GM12878 (cell line): ENCODE measurements at regions not wholly inside any gene's neighbourhood (a gene's known extent, or its start where the extent isn't known, plus 50 kb on each side); places are given as distances from the start of the nearest gene placed in this dataset.

Experiments
- ATAC-seq: fragments of 200-7000 bp; cut with Tn5 transposase; 3 replicates; pipeline ENCODE4 v1.9.1; 2020; ENCODE audit warnings: mild to moderate bottlenecking, moderate library complexity
- BruUV-seq: library from RNA; stranded (reverse); fragments of 400-500 nt; replicated peaks from 2 replicates; lab custom pipeline; 2021; lab: Mats Ljungman, UMichigan
- CTCF ChIA-PET: fragments of 300-600 bp; sonication (Branson Sonifier 250); formaldehyde crosslinking; extraction: SDS; loops from one replicate; lab custom pipeline; 2021; ENCODE audit warnings: inconsistent platforms; lab: Yijun Ruan, JAX
- POLR2A ChIA-PET: fragments of 350-600 bp; formaldehyde crosslinking; extraction: SDS; loops from one replicate; lab custom pipeline; 2021; ENCODE audit warnings: inconsistent platforms; lab: Charles Lee
- RAD21 ChIA-PET: fragments of 300-600 bp; sonication (Branson Sonifier 250); formaldehyde crosslinking; loops from one replicate; lab custom pipeline; 2023; ENCODE audit warnings: antibody characterized with exemption; ENCODE audit not compliant: unreplicated experiment; lab: Charles Lee
- SMC1A ChIA-PET: fragments of 300-600 bp; sonication (Branson Sonifier 250); formaldehyde crosslinking; loops from one replicate; lab custom pipeline; 2023; ENCODE audit not compliant: unreplicated experiment, uncharacterized antibody; lab: Charles Lee
- DNase-seq: peaks from one replicate; pipeline ENCODE4 v3.0.0-alpha.2; 2011; ENCODE audit warnings: low read depth, low spot score
- FAIRE-seq: peaks from 3 replicates; lab custom pipeline; 2011; peaks lifted over from hg19 to GRCh38; lab: Jason Lieb, UNC
- H2AFZ ChIP-seq: 2 replicates; pipeline ENCODE4 v1.6.0; 2011; ENCODE audit warnings: low read depth, low read length, control low read depth; ENCODE audit not compliant: control insufficient read depth
- H3K27ac ChIP-seq: 2 replicates; pipeline ENCODE4 v1.5.1; 2011; ENCODE audit warnings: control low read depth; ENCODE audit not compliant: control insufficient read depth, insufficient read depth
- H3K27me3 ChIP-seq, 2 experiments: replicated peaks in 1 of 2; 2 replicates each; pipeline versions ENCODE4 v1.6.0 to v1.6.1; 2011; ENCODE audit warnings: low read length in 1 of 2; ENCODE audit not compliant: control insufficient read depth in 2 of 2, insufficient read depth in 2 of 2
- H3K36me3 ChIP-seq, 2 experiments: 2 replicates each; pipeline ENCODE4 v1.5.1; 2011; ENCODE audit warnings: low read length in 1 of 2; ENCODE audit not compliant: control insufficient read depth in 2 of 2, insufficient read depth in 2 of 2
- H3K4me1 ChIP-seq: 2 replicates; pipeline ENCODE4 v1.6.1; 2011; ENCODE audit warnings: mild to moderate bottlenecking, low read length, moderate library complexity, mixed read lengths; ENCODE audit not compliant: control insufficient read depth, insufficient read depth
- H3K4me2 ChIP-seq: 2 replicates; pipeline ENCODE4 v1.6.0; 2011; ENCODE audit warnings: control low read depth; ENCODE audit not compliant: control insufficient read depth, insufficient read depth
- H3K4me3 ChIP-seq: fragments of 200-600 bp; sonication (generic); 2 replicates; pipeline ENCODE4 v1.5.1; 2016
- H3K79me2 ChIP-seq: 2 replicates; pipeline ENCODE4 v1.6.0; 2011; ENCODE audit warnings: low read length; ENCODE audit not compliant: control insufficient read depth, insufficient read depth
- H3K9ac ChIP-seq: 2 replicates; pipeline ENCODE4 v1.8.0; 2011; ENCODE audit warnings: low read length, control low read depth, mixed read lengths; ENCODE audit not compliant: control insufficient read depth, insufficient read depth
- H3K9me3 ChIP-seq: replicated peaks from 3 replicates; pipeline ENCODE4 v1.5.1; 2011; ENCODE audit warnings: mild to moderate bottlenecking, low read length; ENCODE audit not compliant: control insufficient read depth, insufficient read depth
- H4K20me1 ChIP-seq: 2 replicates; pipeline ENCODE4 v1.6.0; 2011; ENCODE audit not compliant: control insufficient read depth, insufficient read depth
- ATF7 ChIP-seq: fragments of 450-650 bp; IDR thresholded peaks from 2 replicates; pipeline ENCODE4 v1.6.1; 2016; ENCODE audit warnings: low read depth, mild to moderate bottlenecking
- BCL11A ChIP-seq: IDR thresholded peaks from 2 replicates; pipeline ENCODE4 v1.6.1; 2011; ENCODE audit warnings: low read depth, low read length
- BRCA1 ChIP-seq: IDR thresholded peaks from 2 replicates; pipeline ENCODE4 v1.6.1; 2011; ENCODE audit warnings: low read depth, low read length, improper control_type of control experiment
- ETV6 ChIP-seq, 2 experiments: fragments of 450-650 bp in 1 of 2; IDR thresholded peaks in 1 of 2; conservative IDR thresholded peaks in 1 of 2; 2 replicates each; pipeline ENCODE4 v1.6.1; 2014; ENCODE audit warnings: antibody characterized with exemption in 1 of 2, borderline replicate concordance in 1 of 2, low read depth in 1 of 2, mild to moderate bottlenecking in 1 of 2, moderate library complexity in 1 of 2
- HCFC1 ChIP-seq: fragments of 150-350 bp; IDR thresholded peaks from 2 replicates; pipeline ENCODE4 v1.6.1; 2014; ENCODE audit warnings: low read length
- JUNB ChIP-seq: IDR thresholded peaks from 2 replicates; pipeline ENCODE4 v1.6.1; 2016; ENCODE audit warnings: antibody characterized with exemption, mild to moderate bottlenecking
- KLF5 ChIP-seq: fragments of 450-650 bp; IDR thresholded peaks from 2 replicates; pipeline ENCODE4 v1.6.1; 2014; ENCODE audit warnings: mild to moderate bottlenecking; ENCODE audit not compliant: partially characterized antibody
- MXI1 ChIP-seq: fragments of 150-350 bp; IDR thresholded peaks from 2 replicates; pipeline ENCODE4 v1.6.1; 2011; ENCODE audit warnings: low read depth, mild to moderate bottlenecking, inconsistent platforms, low read length, improper control_type of control experiment
- MYB ChIP-seq: fragments of 150-350 bp; IDR thresholded peaks from 2 replicates; pipeline ENCODE4 v1.6.1; 2014; ENCODE audit warnings: mild to moderate bottlenecking, low read depth, low read length, borderline replicate concordance
- NR2C1 ChIP-seq: fragments of 450-650 bp; IDR thresholded peaks from 2 replicates; pipeline ENCODE4 v1.6.1; 2017; ENCODE audit warnings: antibody characterized with exemption, mild to moderate bottlenecking, moderate library complexity
- RFX5 ChIP-seq: IDR thresholded peaks from 2 replicates; pipeline ENCODE4 v1.6.1; 2011; ENCODE audit warnings: low read depth, low read length, improper control_type of control experiment
- SMARCA5 ChIP-seq: fragments of 450-650 bp; IDR thresholded peaks from 2 replicates; pipeline ENCODE4 v1.6.1; 2017; ENCODE audit warnings: mild to moderate bottlenecking
- STAT1 ChIP-seq: fragments of 450-650 bp; conservative IDR thresholded peaks from 2 replicates; pipeline ENCODE4 v1.6.1; 2014; ENCODE audit warnings: antibody characterized with exemption, mild to moderate bottlenecking
- SUPT20H ChIP-seq: IDR thresholded peaks from 2 replicates; pipeline ENCODE4 v1.6.1; 2011; ENCODE audit warnings: low read depth, mild to moderate bottlenecking, low read length, moderate library complexity, borderline replicate concordance; ENCODE audit not compliant: control insufficient read depth
- TCF7 ChIP-seq: IDR thresholded peaks from 2 replicates; pipeline ENCODE4 v1.6.1; 2014; ENCODE audit warnings: antibody characterized with exemption, borderline replicate concordance
- ZNF207 ChIP-seq: fragments of 450-650 bp; IDR thresholded peaks from 2 replicates; pipeline ENCODE4 v1.6.1; 2014; ENCODE audit warnings: antibody characterized with exemption, mild to moderate bottlenecking, borderline replicate concordance
- WGBS: methylation state at CpG from one replicate; pipeline ENCODE4 v1.1.6; 2016; ENCODE audit warnings: low lambda C conversion rate; ENCODE audit not compliant: insufficient replicate concordance, insufficient coverage; ENCODE audit errors: missing lambda C conversion rate; 5-methylcytosine and 5-hydroxymethylcytosine counted together
- in situ Hi-C: fragments of 300-500 bp; cut with MboI; formaldehyde crosslinking; loops from 9 replicates; pipeline ENCODE4 v1.14.3; 2018; ENCODE audit warnings: mixed read lengths
- intact Hi-C: fragments of 100-400 bp; cut with micrococcal nuclease; formaldehyde crosslinking; loops from one replicate; pipeline ENCODE4 v1.14.2; 2022; ENCODE audit not compliant: unreplicated experiment
- TF ChIP-seq, protein P1 (sequence below): fragments of 450-650 bp; IDR thresholded peaks from 2 replicates; pipeline ENCODE4 v1.6.1; 2016; ENCODE audit warnings: mild to moderate bottlenecking, moderate library complexity, borderline replicate concordance

DNA sequence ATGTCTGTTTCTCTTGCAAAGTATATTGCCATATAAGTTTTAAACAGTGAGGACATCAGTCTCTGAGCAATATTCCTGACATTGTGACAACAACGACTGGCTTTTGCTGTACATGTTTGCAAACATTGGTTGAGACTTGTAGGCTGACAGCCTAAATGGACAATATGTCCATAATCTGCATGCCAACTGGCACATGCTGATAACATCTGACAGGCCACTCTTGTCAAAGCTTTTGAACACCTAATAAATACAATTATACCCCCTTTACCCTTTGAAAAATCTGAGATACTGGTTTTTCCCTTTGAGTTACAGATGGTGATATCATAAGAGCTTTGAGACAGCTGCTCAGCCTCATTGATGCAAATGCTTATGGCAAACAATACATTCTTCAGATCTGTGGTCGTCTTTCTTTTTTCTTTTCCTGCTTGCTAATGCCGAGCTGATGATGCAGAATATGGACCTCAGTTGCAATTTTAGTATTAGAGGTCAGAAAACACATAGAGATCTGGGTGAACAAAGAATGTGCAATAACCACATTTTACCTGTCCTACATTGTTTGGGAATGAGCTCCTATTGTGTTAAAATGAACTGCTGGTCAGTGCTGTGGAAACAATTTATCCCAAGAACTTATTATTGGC lies 114.9 kb downstream of the RFC3 start (continued):
- TF ChIP-seq, protein P1, sequence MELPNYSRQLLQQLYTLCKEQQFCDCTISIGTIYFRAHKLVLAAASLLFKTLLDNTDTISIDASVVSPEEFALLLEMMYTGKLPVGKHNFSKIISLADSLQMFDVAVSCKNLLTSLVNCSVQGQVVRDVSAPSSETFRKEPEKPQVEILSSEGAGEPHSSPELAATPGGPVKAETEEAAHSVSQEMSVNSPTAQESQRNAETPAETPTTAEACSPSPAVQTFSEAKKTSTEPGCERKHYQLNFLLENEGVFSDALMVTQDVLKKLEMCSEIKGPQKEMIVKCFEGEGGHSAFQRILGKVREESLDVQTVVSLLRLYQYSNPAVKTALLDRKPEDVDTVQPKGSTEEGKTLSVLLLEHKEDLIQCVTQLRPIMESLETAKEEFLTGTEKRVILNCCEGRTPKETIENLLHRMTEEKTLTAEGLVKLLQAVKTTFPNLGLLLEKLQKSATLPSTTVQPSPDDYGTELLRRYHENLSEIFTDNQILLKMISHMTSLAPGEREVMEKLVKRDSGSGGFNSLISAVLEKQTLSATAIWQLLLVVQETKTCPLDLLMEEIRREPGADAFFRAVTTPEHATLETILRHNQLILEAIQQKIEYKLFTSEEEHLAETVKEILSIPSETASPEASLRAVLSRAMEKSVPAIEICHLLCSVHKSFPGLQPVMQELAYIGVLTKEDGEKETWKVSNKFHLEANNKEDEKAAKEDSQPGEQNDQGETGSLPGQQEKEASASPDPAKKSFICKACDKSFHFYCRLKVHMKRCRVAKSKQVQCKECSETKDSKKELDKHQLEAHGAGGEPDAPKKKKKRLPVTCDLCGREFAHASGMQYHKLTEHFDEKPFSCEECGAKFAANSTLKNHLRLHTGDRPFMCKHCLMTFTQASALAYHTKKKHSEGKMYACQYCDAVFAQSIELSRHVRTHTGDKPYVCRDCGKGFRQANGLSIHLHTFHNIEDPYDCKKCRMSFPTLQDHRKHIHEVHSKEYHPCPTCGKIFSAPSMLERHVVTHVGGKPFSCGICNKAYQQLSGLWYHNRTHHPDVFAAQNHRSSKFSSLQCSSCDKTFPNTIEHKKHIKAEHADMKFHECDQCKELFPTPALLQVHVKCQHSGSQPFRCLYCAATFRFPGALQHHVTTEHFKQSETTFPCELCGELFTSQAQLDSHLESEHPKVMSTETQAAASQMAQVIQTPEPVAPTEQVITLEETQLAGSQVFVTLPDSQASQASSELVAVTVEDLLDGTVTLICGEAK = no peak
- TF ChIP-seq TCF7 (no peak), SMARCA5 (no peak), ZNF207 (no peak)

GRCh38 chr13:33933810-33934209 lies 115.9 kb downstream of the RFC3 start:
- H3K27ac ChIP-seq = no peak overlapping the region; the same call in 1 of the 2 replicates
- ChIA-PET RAD21 (interaction anchor here (0.8 to 1.6 kb wide), 4 partner anchors 116 to 1224 kb away, joined by 3 to 9 read pairs (median 4); partner anchors contain the start of gene RFC3), CTCF (interaction anchor here (1.2 to 3.0 kb wide), 2 partner anchors 134 to 144 kb away, joined by 4 to 19 read pairs; no protein-coding TSS in a partner anchor), SMC1A (interaction anchor here (0.7 to 2.0 kb wide), 5 partner anchors 16 to 1110 kb away, joined by 3 to 6 read pairs (median 3); no protein-coding TSS in a partner anchor), POLR2A (no interaction called here)
- H3K9me3 ChIP-seq = no peaks in the 10 kb centered on the region
- DNase-seq (no peak), FAIRE-seq (no peak), ATAC-seq (no peak)
- in situ Hi-C loops (loop anchor here (5.0 kb wide), 2 partner anchors 143 to 1223 kb away; no protein-coding TSS in a partner anchor), intact Hi-C loops (no loop called here)
- no peak overlapping the region for H3K9ac ChIP-seq
- no peak overlapping the region for H3K4me3 ChIP-seq
- 71% methylated on average over 3 of the region's 3 CpGs for WGBS
- no peak overlapping the region for H2AFZ ChIP-seq
- no peaks in the 10 kb centered on the region for H4K20me1 ChIP-seq
- TF ChIP-seq RFX5 (no peak), SUPT20H (no peak), MXI1 (no peak), ATF7 (no peak), STAT1 (no peak), NR2C1 (no peak), MYB (no peak), HCFC1 (no peak), BRCA1 (no peak), KLF5 (no peak), ETV6 (conservative IDR thresholded peaks at IDR 0.05 in 1 of 2, IDR thresholded peaks at IDR 0.05 in 1 of 2; ENCODE audit: borderline replicate concordance in 1 of 2, low read depth in 1 of 2) (no peak), BCL11A (no peak), JUNB (no peak)
- no peaks in the 10 kb centered on the region for H3K36me3 ChIP-seq
- H3K4me1 ChIP-seq = 0 out of 2 replicates have a peak, but pooled peaks cover 3% of the 10 kb centered on the region
- H3K79me2 ChIP-seq = no peaks in the 10 kb centered on the region
- no peak overlapping the region for H3K4me2 ChIP-seq
- BruUV-seq = no TSS peak
- H3K27me3 ChIP-seq = no peaks in the 10 kb centered on the region
